GM23338 (cell line): ENCODE measurements at regions not wholly inside any gene's neighbourhood (a gene's known extent, or its start where the extent isn't known, plus 50 kb on each side); places are given as distances from the start of the nearest gene placed in this dataset.
"Not testable (repeated sequence)": the region's sequence is repeated elsewhere in the genome, so short reads cannot be mapped to it uniquely, and the experiment has no call there.

ENCODE experiments used
- ATAC-seq: fragments of 200-7000 bp; cut with Tn5 transposase; 3 replicates; pipeline ENCODE4 v1.9.1; 2020
- DNase-seq: peaks from one replicate; pipeline ENCODE4 v3.0.0-alpha.2; 2015; ENCODE audit warnings: low spot score
- H2AFZ ChIP-seq: fragments of 200-600 bp; sonication (generic); 2 replicates; pipeline ENCODE4 v1.8.0; 2016; ENCODE audit warnings: antibody characterized with exemption, mild to moderate bottlenecking, moderate library complexity
- H3F3A ChIP-seq: fragments of 200-600 bp; sonication (generic); replicated peaks from 2 replicates; pipeline ENCODE4 v1.8.0; 2017; ENCODE audit warnings: antibody characterized with exemption, mixed run types, low read depth
- H3K27ac ChIP-seq: fragments of 200-600 bp; sonication (generic); 2 replicates; pipeline ENCODE4 v1.6.1; 2016; ENCODE audit warnings: low read depth
- H3K27me3 ChIP-seq: fragments of 200-600 bp; sonication (generic); 2 replicates; pipeline ENCODE4 v1.8.0; 2016; ENCODE audit warnings: mild to moderate bottlenecking, mixed run types, moderate library complexity; ENCODE audit not compliant: insufficient read depth
- H3K36me3 ChIP-seq: fragments of 200-600 bp; sonication (generic); 2 replicates; pipeline ENCODE4 v1.8.0; 2016; ENCODE audit warnings: mild to moderate bottlenecking; ENCODE audit not compliant: insufficient read depth
- H3K4me1 ChIP-seq: fragments of 200-600 bp; sonication (generic); 2 replicates; pipeline ENCODE4 v1.8.0; 2016; ENCODE audit warnings: mild to moderate bottlenecking, moderate library complexity; ENCODE audit not compliant: insufficient read depth
- H3K4me2 ChIP-seq: fragments of 200-600 bp; sonication (generic); 2 replicates; pipeline ENCODE4 v1.7.1; 2017; ENCODE audit warnings: mixed run types
- H3K4me3 ChIP-seq: fragments of 200-600 bp; sonication (generic); 2 replicates; pipeline ENCODE4 v1.6.1; 2016; ENCODE audit warnings: mixed run types
- H3K79me2 ChIP-seq: fragments of 200-600 bp; sonication (generic); replicated peaks from 2 replicates; pipeline ENCODE4 v1.8.0; 2017; ENCODE audit warnings: mild to moderate bottlenecking; ENCODE audit not compliant: insufficient read depth
- H3K9me2 ChIP-seq: fragments of 200-600 bp; sonication (generic); 2 replicates; pipeline ENCODE4 v1.8.0; 2017; ENCODE audit not compliant: insufficient read depth
- H4K20me1 ChIP-seq: fragments of 200-600 bp; sonication (generic); replicated peaks from 2 replicates; pipeline ENCODE4 v1.8.0; 2017; ENCODE audit warnings: mild to moderate bottlenecking; ENCODE audit not compliant: insufficient read depth
- H3K27ac Mint-ChIP-seq: 2 replicates; pipeline ENCODE4 v1.8.0; 2020; ENCODE audit warnings: inconsistent platforms, mild to moderate bottlenecking, moderate library complexity, mixed read lengths
- H3K27me3 Mint-ChIP-seq: 3 replicates; pipeline ENCODE4 v1.8.0; 2022; ENCODE audit warnings: low read depth, mild to moderate bottlenecking, moderate library complexity, mixed read lengths, inconsistent platforms; ENCODE audit not compliant: insufficient read depth, poor library complexity
- H3K36me3 Mint-ChIP-seq: 3 replicates; pipeline ENCODE4 v1.8.0; 2021; ENCODE audit warnings: low read depth, mild to moderate bottlenecking, inconsistent platforms, moderate library complexity, mixed read lengths
- H3K4me1 Mint-ChIP-seq: 3 replicates; pipeline ENCODE4 v1.8.0; 2020; ENCODE audit warnings: mild to moderate bottlenecking, inconsistent platforms, mixed read lengths
- H3K4me3 Mint-ChIP-seq: 3 replicates; pipeline ENCODE4 v1.8.0; 2021; ENCODE audit warnings: moderate library complexity, mild to moderate bottlenecking, inconsistent platforms, mixed read lengths
- H3K9me3 Mint-ChIP-seq: 3 replicates; pipeline ENCODE4 v1.8.0; 2020; ENCODE audit warnings: moderate library complexity, mild to moderate bottlenecking, inconsistent platforms, mixed read lengths
- CREB1 ChIP-seq: fragments of 250-450 bp; sonication (Bioruptor Pico); IDR thresholded peaks from 2 replicates; pipeline ENCODE4 v1.5.0; 2020; ENCODE audit warnings: low read depth, mild to moderate bottlenecking, moderate library complexity
- CTCF ChIP-seq, 2 experiments: fragments of 200-600 bp in 1 of 2; sonication (generic) in 1 of 2; conservative IDR thresholded peaks; 2 replicates each; pipeline versions ENCODE4 v1.5.1 to v1.6.1; 2016 to 2017; ENCODE audit warnings: antibody characterized with exemption in 2 of 2, low read depth in 2 of 2, mild to moderate bottlenecking in 2 of 2, moderate library complexity in 1 of 2
- EZH2 ChIP-seq: fragments of 200-600 bp; sonication (generic); IDR thresholded peaks from one replicate; pipeline ENCODE4 v1.8.0; 2017; ENCODE audit warnings: antibody characterized with exemption, mild to moderate bottlenecking, low read depth; ENCODE audit not compliant: unreplicated experiment
- EZH2phosphoT487 ChIP-seq: fragments of 200-600 bp; sonication (generic); IDR thresholded peaks from one replicate; pipeline ENCODE4 v1.8.1; 2018; ENCODE audit warnings: antibody characterized with exemption; ENCODE audit not compliant: unreplicated experiment
- ZNF114 ChIP-seq: fragments of 250-450 bp; sonication (Bioruptor Pico); IDR thresholded peaks from 2 replicates; pipeline ENCODE4 v1.5.0; 2020; ENCODE audit warnings: mild to moderate bottlenecking, moderate library complexity
- ZNF462 ChIP-seq: fragments of 250-450 bp; sonication (Bioruptor Pico); IDR thresholded peaks from 2 replicates; pipeline ENCODE4 v1.5.0; 2020; ENCODE audit warnings: mild to moderate bottlenecking, moderate library complexity

GRCh38 chrX:45505214-45505613 is 304.5 kb upstream of the DIPK2B start (continued):
- no peak for TF ChIP-seq CTCF (conservative IDR thresholded peaks at IDR 0.05; ENCODE audit: low read depth in 2 of 2)
- no peak for TF ChIP-seq EZH2
- TF ChIP-seq CREB1 = no peak

- H3K36me3 ChIP-seq, H2AFZ ChIP-seq, H3K27me3 ChIP-seq, H3K4me3 ChIP-seq, H3K27me3 Mint-ChIP-seq, H3K4me2 ChIP-seq, H3K27ac ChIP-seq, H3K79me2 ChIP-seq, DNase-seq, H3K4me1 ChIP-seq, H3F3A ChIP-seq, H4K20me1 ChIP-seq, H3K4me3 Mint-ChIP-seq, H3K9me2 ChIP-seq, ATAC-seq, H3K27ac Mint-ChIP-seq, H3K4me1 Mint-ChIP-seq, H3K36me3 Mint-ChIP-seq: not testable (repeated sequence)
- peaks cover 15% of the 10 kb centered on the region for H3K9me3 Mint-ChIP-seq
Observed at GRCh38 chrX:45503787-45504362, 303.2 kb upstream of the DIPK2B start.

- Histone ChIP-seq H3K4me2 (no peak overlapping the region), H2AFZ (no peak overlapping the region), H3F3A (no peaks in the 10 kb centered on the region), H3K27me3 (no peaks in the 10 kb centered on the region), H3K4me3 (no peak overlapping the region), H4K20me1 (no peaks in the 10 kb centered on the region), H3K4me1 (no peaks in the 10 kb centered on the region), H3K36me3 (no peaks in the 10 kb centered on the region), H3K79me2 (no peaks in the 10 kb centered on the region), H3K9me2 (no peaks in the 10 kb centered on the region), H3K27ac (no peak overlapping the region)
- Mint-ChIP-seq H3K4me1 (peaks cover 3% of the 10 kb centered on the region; the same call in 1 of the 3 replicates), H3K27me3 (no peaks in the 10 kb centered on the region), H3K36me3 (peaks cover 3% of the 10 kb centered on the region; the same call in 2 of the 3 replicates), H3K9me3 (peaks cover 15% of the 10 kb centered on the region), H3K4me3 (no peak overlapping the region), H3K27ac (no peak overlapping the region)
- TF ChIP-seq ZNF114 (no peak), EZH2 (no peak), CREB1 (no peak)
- ATAC-seq (no peak), DNase-seq (no peak)
Observed at GRCh38 chrX:45502396-45502795, 301.7 kb upstream of the DIPK2B start.

GRCh38 chrX:45497290-45497689 is 296.6 kb upstream of the DIPK2B start:
- Mint-ChIP-seq H3K4me1 (no peaks in the 10 kb centered on the region), H3K36me3 (peaks cover 5% of the 10 kb centered on the region; the same call in 1 of the 3 replicates), H3K4me3 (no peak overlapping the region), H3K27ac (no peak overlapping the region), H3K9me3 (peaks cover 14% of the 10 kb centered on the region; the same call in 2 of the 3 replicates), H3K27me3 (no peaks in the 10 kb centered on the region)
- Histone ChIP-seq H3K79me2 (no peaks in the 10 kb centered on the region), H3K27me3 (no peaks in the 10 kb centered on the region), H3K9me2 (no peaks in the 10 kb centered on the region), H3K4me2 (no peak overlapping the region), H3K4me3 (no peak overlapping the region), H3K36me3 (no peaks in the 10 kb centered on the region), H4K20me1 (no peaks in the 10 kb centered on the region), H3K4me1 (no peaks in the 10 kb centered on the region), H3K27ac (no peak overlapping the region), H2AFZ (no peak overlapping the region), H3F3A (no peaks in the 10 kb centered on the region)
- no peak for DNase-seq
- ATAC-seq = no peak
- TF ChIP-seq EZH2phosphoT487 = no peak
- no peak for TF ChIP-seq EZH2
- TF ChIP-seq ZNF462 (CRISPR knock-in tag) = no peak
